Heart left ventricle (tissue), 16 donors: ENCODE measurements at regions not wholly inside any gene's neighbourhood (a gene's known extent, or its start where the extent isn't known, plus 50 kb on each side); places are given as distances from the start of the nearest gene placed in this dataset.

ENCODE experiments used
- ATAC-seq, 4 donors: fragments of 200-7000 bp; cut with Tn5 transposase; one replicate each; pipeline ENCODE4 v1.9.1; 2020 to 2022; ENCODE audit warnings: moderate library complexity in 4 of 4, mild to moderate bottlenecking in 3 of 4, moderate number of reproducible peaks in 1 of 4
- DNase-seq, 5 donors: peaks; one replicate each; pipeline ENCODE4 v3.0.0-alpha.2; 2020
- H3K27ac ChIP-seq, 12 donors: fragments of 200-600 bp; sonication (generic) in 4 of 12; one replicate each; pipeline versions ENCODE4 v1.5.0 to v1.8.0; 2016 to 2022; ENCODE audit warnings: mild to moderate bottlenecking in 2 of 12
- H3K27me3 ChIP-seq, 9 donors: fragments of 200-600 bp; sonication (generic) in 2 of 9; one replicate each; pipeline versions ENCODE4 v1.5.1 to v1.8.0; 2016 to 2022; ENCODE audit warnings: mild to moderate bottlenecking in 3 of 9
- H3K36me3 ChIP-seq, 9 donors: fragments of 200-600 bp; sonication (generic) in 2 of 9; one replicate each; pipeline versions ENCODE4 v1.5.0 to v1.8.0; 2018 to 2022; ENCODE audit warnings: mild to moderate bottlenecking in 2 of 9
- H3K4me1 ChIP-seq, 12 donors: fragments of 200-600 bp; sonication (generic) in 4 of 12; one replicate each; pipeline versions ENCODE4 v1.5.0 to v1.8.0; 2016 to 2022; ENCODE audit warnings: mild to moderate bottlenecking in 3 of 12
- H3K4me3 ChIP-seq, 12 donors: fragments of 200-600 bp; sonication (generic) in 4 of 12; one replicate each; pipeline versions ENCODE4 v1.5.0 to v1.8.0; 2017 to 2022; ENCODE audit warnings: mild to moderate bottlenecking in 9 of 12, moderate library complexity in 4 of 12
- H3K9me3 ChIP-seq, 12 donors: fragments of 200-600 bp; sonication (generic) in 4 of 12; one replicate each; pipeline versions ENCODE4 v1.5.0 to v1.8.0; 2016 to 2022; ENCODE audit warnings: mild to moderate bottlenecking in 1 of 12
- CTCF ChIP-seq, 12 donors: fragments of 200-600 bp; sonication (generic) in 4 of 12; IDR thresholded peaks; one replicate each; pipeline versions ENCODE4 v1.5.0 to v1.8.0; 2018 to 2022; ENCODE audit warnings: antibody characterized with exemption in 12 of 12, mild to moderate bottlenecking in 5 of 12
- POLR2A ChIP-seq, 2 donors: fragments of 450-650 bp; IDR thresholded peaks; one replicate each; pipeline ENCODE4 v1.6.1; 2017; ENCODE audit warnings: antibody characterized with exemption in 2 of 2, mild to moderate bottlenecking in 2 of 2, moderate library complexity in 2 of 2
- WGBS, 4 donors: extraction: QIAGEN DNeasy Blood & Tissue Kit in 2 of 4; methylation state at CpG; one replicate each; pipeline versions ENCODE4 v1.1.5 to v1.1.7; 2013 to 2018; 5-methylcytosine and 5-hydroxymethylcytosine counted together
- intact Hi-C, 10 donors: fragments of 100-400 bp; cut with DNase I; formaldehyde crosslinking; loops; one replicate each; pipeline versions ENCODE4 v1.11.1 to v1.14.2; 2022
- donor health status: ischemic (EF 13 %, LVEDD 7.1; RV severe dilation, severe dysfunction).
- donor health status: healthy with polysubstance abuse.
- donor health status: DM: no; HTN: yes; CAD: no.
- donor health status: DM: no; HTN: no; CAD: no.
- donor health status: ischemic (EF 25% LVEDD 6.9; RV normal size, moderate dysfunction).
- donor health status: ischemic (EF 25% LVEDD 5.7; RV mildly dilated, moderate dysfunction).
- donor health status: healthy.
- donor health status: DM: yes; HTN: yes; CAD: no.
- donor health status: ischemic (EF 35%, LVEDD 5.7; RV mildly dilated, moderate dysfunction).
- donor health status: nonischemic (EF 11% LVEDD 7.7; RV severe dilation, severe dysfunction).
- donor health status: DM: yes; HTN: yes; CAD: no.
- donor health status: PGD.
- donor health status: ischemic (EF 29% LVEDD 5.4; RV normal size, mild dysfunction).
- donor health status: nonischemic (EF 23%, LVEDD 6.1; RV moderate dilation, normal function).

DNA sequence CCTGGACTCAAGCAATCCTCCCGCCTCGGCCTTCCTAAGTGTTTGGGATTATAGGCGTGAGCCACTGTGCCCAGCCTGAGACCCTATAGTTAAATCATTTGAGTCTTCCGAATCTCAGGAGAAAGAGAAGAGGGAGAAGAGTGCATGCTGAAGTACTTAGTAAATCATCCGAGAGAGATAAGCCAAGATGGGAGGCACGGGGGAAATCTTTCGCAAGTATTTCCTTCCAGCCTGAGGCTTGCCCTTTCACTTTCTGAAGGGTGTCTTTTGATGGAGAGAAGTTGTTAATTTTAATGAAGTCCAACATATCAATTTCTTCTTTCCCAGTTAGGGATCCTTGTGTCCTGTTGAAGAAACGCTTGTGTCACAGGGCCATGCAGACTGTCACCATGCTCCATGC lies 97.1 kb upstream of the SLC6A6 start:
- no peak for TF ChIP-seq CTCF (IDR thresholded peaks at IDR 0.05)
- no peak for TF ChIP-seq POLR2A (IDR thresholded peaks at IDR 0.05)
- no peaks in the 10 kb centered on the region for H3K36me3 ChIP-seq
- no peak for DNase-seq
- WGBS, 4 donors: 61 to 81% (median 72%) methylated on average over 8 of the region's 8 CpGs
- intact Hi-C loops: loop anchor here in 1 of 10 donors (2.0 kb wide), 1 partner anchor 69 kb away; no protein-coding TSS in a partner anchor
- peaks cover 0 to 7% (median 0%) of the 10 kb centered on the region in 12 donors for H3K9me3 ChIP-seq
- H3K27ac ChIP-seq: peak overlapping the region in 2 of 12 donors; percentile 53 to 75
- H3K4me3 ChIP-seq: no peak overlapping the region
- no peak for ATAC-seq
- H3K27me3 ChIP-seq: peaks cover 0 to 11% (median 0%) of the 10 kb centered on the region in 9 donors
- peaks cover 0 to 17% (median 8%) of the 10 kb centered on the region in 12 donors for H3K4me1 ChIP-seq

DNA sequence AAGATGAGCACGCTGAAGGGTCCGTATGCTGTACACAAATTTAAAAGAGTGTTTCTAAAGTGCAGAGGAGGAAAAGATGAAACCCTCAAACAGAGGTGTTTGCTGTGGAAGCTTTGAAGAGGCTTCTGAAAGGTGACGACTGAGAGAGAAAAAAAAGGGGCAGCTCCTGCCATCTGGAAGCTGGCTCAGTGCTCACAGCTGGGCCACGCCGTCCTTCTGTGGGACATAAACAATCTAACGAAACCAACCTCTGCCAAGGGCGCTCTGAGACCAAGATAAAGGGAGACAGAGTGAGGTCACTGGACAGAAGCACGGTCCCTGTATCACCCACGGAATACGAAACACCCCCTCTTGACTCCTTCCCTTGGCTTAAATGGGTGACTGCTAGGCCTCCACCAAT lies 96.3 kb upstream of the SLC6A6 start:
- WGBS, 4 donors: 74 to 77% (median 75%) methylated on average over 10 of the region's 10 CpGs
- DNase-seq: no peak
- Histone ChIP-seq H3K27me3 (peaks cover 0 to 16% (median 0%) of the 10 kb centered on the region in 9 donors), H3K27ac (no peak overlapping the region), H3K4me3 (no peak overlapping the region), H3K4me1 (peaks cover 0 to 17% (median 7%) of the 10 kb centered on the region in 12 donors), H3K9me3 (peaks cover 0 to 7% (median 0%) of the 10 kb centered on the region in 12 donors), H3K36me3 (no peaks in the 10 kb centered on the region)
- peak; percentile 9 to 73 (median 46) for ATAC-seq
- TF ChIP-seq CTCF (IDR thresholded peaks at IDR 0.05): no peak
- intact Hi-C loops: no loop called here

DNA sequence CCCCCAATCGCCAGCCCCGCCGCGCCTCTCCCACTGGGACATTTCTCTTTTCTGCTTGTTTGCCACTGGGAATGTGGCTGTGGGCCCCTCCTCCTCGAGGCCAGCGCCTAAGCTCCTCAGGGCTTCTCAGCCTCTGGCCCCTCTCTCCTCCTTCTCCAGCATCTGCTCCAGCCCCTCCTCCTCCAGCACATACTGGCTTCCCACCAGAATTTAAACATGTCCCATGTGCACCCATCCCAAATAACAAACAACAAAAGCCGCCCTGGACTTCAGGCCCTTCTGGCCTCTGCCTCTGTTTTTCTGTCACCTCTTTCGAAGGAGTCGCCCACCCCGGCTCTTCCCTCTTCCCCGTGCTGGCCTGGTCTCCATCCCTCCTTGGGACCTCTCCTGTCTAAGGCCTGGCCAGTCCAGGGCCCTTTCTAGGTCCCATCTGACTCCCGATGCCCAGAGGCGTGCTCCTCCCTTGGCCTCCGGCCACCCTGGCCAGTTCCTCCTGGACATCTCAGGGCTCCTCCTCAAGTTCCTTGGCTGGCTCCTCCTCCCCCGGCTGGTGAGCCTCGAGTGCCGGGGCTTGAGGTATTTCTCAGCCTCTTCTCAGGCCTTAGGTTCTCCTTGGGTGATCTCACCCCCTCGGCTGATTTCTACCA lies 94.6 kb upstream of the SLC6A6 start:
- ATAC-seq: no peak
- DNase-seq: no peak
- no peak overlapping the region for H3K27ac ChIP-seq
- H3K4me3 ChIP-seq: no peak overlapping the region
- intact Hi-C loops: no loop called here
- H3K27me3 ChIP-seq: peaks cover 0 to 18% (median under 1%) of the 10 kb centered on the region in 9 donors
- H3K36me3 ChIP-seq: no peaks in the 10 kb centered on the region
- peaks cover 0 to 17% (median 5%) of the 10 kb centered on the region in 12 donors for H3K4me1 ChIP-seq
- H3K9me3 ChIP-seq: peaks cover 0 to 7% (median 0%) of the 10 kb centered on the region in 12 donors
- WGBS, 4 donors: 72 to 76% (median 76%) methylated on average over 18 of the region's 18 CpGs
- no peak for TF ChIP-seq POLR2A (IDR thresholded peaks at IDR 0.05)
- TF ChIP-seq CTCF (IDR thresholded peaks at IDR 0.05): no peak

DNA sequence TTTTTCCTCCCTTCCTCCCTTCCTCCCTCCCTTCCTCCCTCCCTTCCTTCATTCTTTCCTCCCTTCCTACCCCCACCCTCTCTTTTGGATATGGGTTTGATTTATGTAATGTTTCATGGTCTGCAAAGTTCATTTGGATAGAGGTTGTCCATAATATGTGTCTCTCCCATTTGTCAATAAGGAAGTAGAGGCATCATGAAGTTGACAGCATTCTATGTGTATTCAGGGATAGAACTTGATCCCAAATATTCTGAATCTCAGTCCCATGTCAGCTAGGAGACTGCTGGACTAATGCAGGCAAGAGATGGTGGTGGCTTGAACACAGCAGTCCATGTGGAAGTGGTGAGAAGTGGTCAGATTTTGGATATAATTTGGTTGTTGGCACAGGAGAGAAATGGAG lies 90.7 kb upstream of the SLC6A6 start:
- Histone ChIP-seq H3K9me3 (peaks cover 0 to 7% (median 0%) of the 10 kb centered on the region in 12 donors), H3K27me3 (peaks cover 0 to 32% (median 0%) of the 10 kb centered on the region in 9 donors), H3K27ac (no peak overlapping the region), H3K36me3 (no peaks in the 10 kb centered on the region), H3K4me3 (no peak overlapping the region), H3K4me1 (no peaks in the 10 kb centered on the region)
- ATAC-seq (no peak), DNase-seq (no peak)
- intact Hi-C loops: no loop called here
- TF ChIP-seq CTCF (IDR thresholded peaks at IDR 0.05): no peak
- TF ChIP-seq POLR2A (IDR thresholded peaks at IDR 0.05): no peak
